ENCODE measurements at regions not wholly inside any gene's neighbourhood (a gene's known extent, or its start where the extent isn't known, plus 50 kb on each side); places are given as distances from the start of the nearest gene placed in this dataset.
"Not testable (repeated sequence)": the region's sequence is repeated elsewhere in the genome, so short reads cannot be mapped to it uniquely, and the experiment has no call there.

DNA sequence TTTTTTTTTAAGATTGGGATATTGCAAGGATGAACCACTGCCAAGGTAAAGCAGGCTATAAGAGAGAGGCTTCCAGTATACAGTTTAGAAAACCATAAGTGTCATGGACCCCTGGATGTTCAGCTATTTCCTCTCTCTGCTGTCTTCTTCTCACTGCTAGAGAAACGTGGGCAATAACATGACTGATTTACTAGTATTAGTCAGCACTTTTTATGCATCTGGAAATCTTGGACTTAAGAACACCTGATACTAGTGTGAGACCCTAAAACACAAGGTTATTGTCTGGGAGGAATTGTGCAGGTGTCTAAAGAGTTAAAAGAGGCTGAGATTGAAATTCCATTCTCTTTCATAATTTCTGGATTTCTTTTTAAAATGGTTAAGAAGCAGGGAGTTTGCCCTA, 460.6 kb upstream of the MCTP2 start:
- no peak for DNase-seq (ENCODE audit: extremely low read depth in 1 of 2, low read depth in 1 of 2)

GRCh38 chr15:93762036-93762435, 469.3 kb upstream of the MCTP2 start:
- DNase-seq (ENCODE audit: extremely low read depth in 1 of 2, low read depth in 1 of 2), result no peak

- no peak for DNase-seq (ENCODE audit: extremely low read depth in 1 of 2, low read depth in 1 of 2)
Measured at GRCh38 chr15:93759629-93760028, 471.7 kb upstream of the MCTP2 start.

DNA sequence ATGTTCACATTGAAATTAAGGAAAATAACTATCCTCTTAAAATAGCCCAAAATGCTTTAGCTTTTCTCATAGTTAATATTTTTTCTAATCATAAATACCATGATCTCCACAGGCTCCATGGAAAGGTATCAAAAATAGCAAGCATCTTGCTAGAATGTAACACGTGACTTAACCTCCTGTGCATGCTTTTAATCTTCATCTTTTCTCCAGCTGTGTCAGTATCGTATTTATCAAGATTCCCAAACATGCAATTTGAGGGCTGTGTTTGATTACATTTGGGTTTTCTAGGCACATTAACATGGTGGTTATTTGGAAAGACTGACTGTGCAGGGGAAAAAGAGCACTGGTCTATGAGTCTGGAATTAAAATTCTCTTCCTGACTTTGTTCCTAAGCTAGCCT, 472.5 kb upstream of the MCTP2 start:
- no peak for DNase-seq (ENCODE audit: extremely low read depth in 1 of 2, low read depth in 1 of 2)

DNA sequence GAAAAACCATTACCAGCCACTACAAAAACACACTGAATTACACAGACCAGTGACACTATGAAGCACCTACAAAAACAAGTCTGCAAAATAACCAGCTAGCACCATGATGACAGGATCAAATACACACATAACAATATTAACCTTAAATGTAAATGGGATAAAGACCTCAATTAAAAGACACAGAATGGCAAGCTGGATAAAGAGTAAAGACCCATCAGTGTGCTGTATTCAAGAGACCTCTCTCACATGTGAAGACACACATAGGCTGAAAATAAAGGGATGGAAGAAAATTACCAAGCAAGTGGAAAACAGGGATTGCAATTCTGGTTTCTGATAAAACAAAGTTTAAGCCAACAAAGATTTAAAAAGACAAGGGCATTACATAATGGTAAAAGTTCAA, 482.7 kb upstream of the MCTP2 start:
- no peak for DNase-seq (ENCODE audit: extremely low read depth in 1 of 2, low read depth in 1 of 2)

- DNase-seq (ENCODE audit: extremely low read depth in 1 of 2, low read depth in 1 of 2), result not testable (repeated sequence)
Measured at GRCh38 chr15:93734976-93735375, 496.4 kb upstream of the MCTP2 start.

- DNase-seq (ENCODE audit: extremely low read depth in 1 of 2, low read depth in 1 of 2), result no peak
Measured at GRCh38 chr15:93730724-93731123, 500.6 kb upstream of the MCTP2 start.

DNA sequence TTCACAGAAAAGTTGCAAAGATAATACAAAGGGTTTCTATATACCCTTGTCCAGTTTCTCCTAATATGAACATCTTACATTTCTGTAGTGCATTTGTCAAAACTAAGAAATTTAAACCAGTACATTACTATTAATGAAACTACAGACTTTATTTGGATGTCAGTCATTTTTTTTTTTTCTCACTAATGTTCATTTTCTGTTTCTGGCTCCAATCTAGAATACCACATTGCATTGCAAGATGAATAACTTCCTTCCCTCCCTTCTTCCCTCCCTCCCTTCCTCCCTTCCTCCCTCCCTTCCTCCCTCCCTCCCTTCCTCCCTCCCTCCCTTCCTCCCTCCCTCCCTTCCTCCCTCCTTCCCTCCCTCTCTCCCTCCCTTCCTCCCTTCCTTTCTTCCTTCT, 509.2 kb upstream of the MCTP2 start:
- no peak for DNase-seq (ENCODE audit: extremely low read depth in 1 of 2, low read depth in 1 of 2)

GRCh38 chr15:93720607-93721006, 510.8 kb upstream of the MCTP2 start:
- DNase-seq (ENCODE audit: extremely low read depth in 1 of 2, low read depth in 1 of 2), result no peak

DNA sequence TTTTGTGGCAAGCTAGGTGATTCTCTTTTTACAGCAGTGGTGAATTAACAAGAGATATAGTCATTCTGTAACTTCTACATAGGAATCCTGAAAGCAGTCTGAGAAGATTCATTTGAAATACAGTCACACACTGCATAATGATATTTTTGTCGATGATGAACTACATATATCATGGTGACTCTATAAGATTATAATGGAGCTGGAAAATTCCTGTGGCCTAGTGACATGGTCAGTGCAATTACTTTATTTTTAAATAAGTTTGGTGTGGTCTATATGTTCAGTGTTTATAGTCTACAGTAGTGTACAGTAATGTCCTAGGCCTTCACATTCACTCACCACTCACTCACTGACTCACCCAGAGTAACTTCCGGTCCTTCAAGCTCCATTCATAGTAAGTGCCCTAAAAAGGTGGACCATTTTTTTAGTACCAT, 511.4 kb upstream of the MCTP2 start:
- DNase-seq (ENCODE audit: extremely low read depth in 1 of 2, low read depth in 1 of 2), result no peak

GRCh38 chr15:93716615-93717231, 514.6 kb upstream of the MCTP2 start:
- DNase-seq (ENCODE audit: extremely low read depth in 1 of 2, low read depth in 1 of 2), result no peak

DNA sequence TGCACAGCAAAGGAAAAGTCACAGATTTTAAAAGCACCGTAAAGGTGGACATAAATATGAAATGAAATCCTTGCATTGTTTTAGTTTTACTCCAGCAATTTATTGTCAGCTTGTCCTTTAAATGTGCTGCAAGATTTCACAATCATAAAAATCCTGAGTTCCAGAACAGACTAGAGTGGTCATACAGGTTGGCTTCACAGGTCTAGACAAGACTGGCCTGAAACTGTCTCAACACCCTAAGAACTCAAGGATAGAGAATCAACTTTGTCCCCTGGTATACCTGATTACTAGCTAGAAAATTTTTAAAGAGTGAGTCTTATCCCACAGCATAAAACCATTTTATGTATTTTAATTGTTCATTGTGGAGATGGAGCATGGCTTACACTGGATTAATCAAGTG, 521.7 kb upstream of the MCTP2 start:
- DNase-seq (ENCODE audit: extremely low read depth in 1 of 2, low read depth in 1 of 2), result no peak

DNA sequence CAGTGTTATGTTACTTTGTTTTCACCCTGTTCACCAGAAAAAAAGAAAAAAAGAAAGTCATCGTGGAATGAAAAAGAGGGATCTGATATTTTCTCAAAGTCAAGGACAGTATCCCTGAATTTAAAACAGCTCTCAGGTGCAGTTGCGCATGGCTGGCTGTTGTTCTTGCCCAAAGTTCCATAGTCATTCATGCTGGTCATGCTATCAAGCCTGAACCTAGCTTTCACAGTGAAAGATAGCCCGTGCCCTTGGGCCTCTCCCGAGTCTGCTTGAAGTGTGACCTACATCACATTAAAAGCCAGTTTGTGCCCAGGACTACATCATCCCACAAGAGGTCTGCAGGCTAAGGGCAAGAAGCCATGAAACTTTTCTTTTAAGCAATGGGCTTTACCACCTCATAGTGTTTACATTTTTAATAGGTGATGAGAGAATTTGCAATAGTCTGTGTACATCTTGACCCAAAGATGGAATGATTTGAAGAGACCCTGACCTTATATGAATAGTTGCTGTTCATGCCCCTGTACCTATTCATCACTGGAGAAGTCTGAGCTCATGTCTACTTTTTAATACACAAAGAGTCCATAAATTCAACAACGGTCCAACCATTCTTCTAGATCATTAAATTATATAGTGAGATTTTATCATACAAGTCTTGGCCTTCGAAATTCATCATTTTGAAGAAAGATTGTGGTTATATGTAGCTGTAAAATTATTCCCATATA, 522.5 kb upstream of the MCTP2 start:
- DNase-seq (ENCODE audit: extremely low read depth in 1 of 2, low read depth in 1 of 2), result no peak

- no peak for DNase-seq (ENCODE audit: extremely low read depth in 1 of 2, low read depth in 1 of 2)
Measured at GRCh38 chr15:93707751-93708150, 523.6 kb upstream of the MCTP2 start.

- no peak for DNase-seq (ENCODE audit: extremely low read depth in 1 of 2, low read depth in 1 of 2)
Measured at GRCh38 chr15:93706495-93707292, 524.7 kb upstream of the MCTP2 start.

GRCh38 chr15:93705753-93706455, 525.5 kb upstream of the MCTP2 start:
- DNase-seq (ENCODE audit: extremely low read depth in 1 of 2, low read depth in 1 of 2), result no peak

DNA sequence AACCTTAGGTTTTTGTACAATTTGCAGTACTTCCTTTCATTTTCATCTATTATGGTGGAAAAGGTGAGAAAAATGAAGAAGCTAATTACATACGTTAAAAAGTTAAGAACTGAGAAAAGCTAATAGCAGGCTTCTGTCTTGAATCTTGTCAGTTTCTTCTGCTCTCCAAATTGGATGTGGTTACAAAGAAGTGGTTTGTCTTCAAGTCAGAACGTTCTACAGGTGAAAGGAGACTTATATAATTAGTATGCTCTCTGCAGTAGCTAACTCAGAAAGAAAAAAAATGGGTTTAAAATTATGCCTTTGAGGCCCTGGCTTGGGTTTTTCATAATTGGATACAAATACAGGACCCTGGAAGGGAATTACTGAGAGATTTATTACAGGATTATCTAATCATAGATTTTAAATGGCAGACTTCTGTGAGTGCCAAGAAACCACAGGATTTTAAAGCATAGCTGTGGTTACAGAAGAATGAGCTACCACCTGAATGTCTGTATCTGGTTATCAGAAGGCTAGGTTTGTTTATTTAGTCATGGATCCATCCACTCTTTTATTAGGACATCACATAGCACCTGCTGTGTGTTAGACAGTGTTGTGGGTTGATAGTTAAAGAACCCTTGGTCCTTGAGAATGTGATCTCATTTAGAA, 528.1 kb upstream of the MCTP2 start:
- no peak for DNase-seq (ENCODE audit: extremely low read depth in 1 of 2, low read depth in 1 of 2)

DNA sequence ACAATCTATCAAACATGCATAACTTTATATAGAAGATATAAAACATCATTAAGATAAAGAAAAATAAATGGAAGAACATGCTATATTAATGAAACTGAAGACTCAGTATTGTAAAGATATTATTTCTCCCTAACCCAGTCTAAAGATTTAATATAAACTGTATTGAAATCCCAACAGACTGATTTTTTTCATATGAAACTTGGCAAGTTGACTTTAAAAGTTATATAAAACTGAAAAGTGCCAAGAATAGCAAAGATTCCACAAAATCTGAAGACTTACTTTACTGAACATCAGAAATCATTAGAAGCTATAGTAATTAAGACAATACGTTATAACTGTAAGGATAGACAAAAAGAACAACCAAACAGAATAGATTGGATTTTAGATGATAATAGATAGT, 531.3 kb upstream of the MCTP2 start:
- no peak for DNase-seq (ENCODE audit: extremely low read depth in 1 of 2, low read depth in 1 of 2)

GRCh38 chr15:93694033-93694432, 537.3 kb upstream of the MCTP2 start:
- DNase-seq (ENCODE audit: extremely low read depth in 1 of 2, low read depth in 1 of 2), result no peak

DNA sequence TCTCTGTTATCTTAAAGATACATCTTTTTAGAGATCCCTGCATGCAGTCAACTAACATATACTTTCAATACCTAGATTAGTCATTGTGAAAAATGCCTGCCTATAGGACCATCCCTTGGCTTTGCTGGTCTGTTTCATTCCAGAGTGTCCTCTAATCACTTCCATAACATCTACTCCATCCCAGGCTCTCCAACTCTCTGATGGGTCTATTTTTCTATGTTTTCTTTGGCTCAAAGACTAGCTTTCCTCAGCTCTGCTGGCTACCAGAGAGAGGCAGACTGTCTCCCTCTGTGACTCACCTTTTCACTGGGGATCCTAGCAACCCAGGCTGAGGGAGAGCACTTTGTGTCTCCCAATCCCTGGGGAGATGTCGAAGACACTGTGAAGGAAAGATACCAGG, 547.7 kb upstream of the MCTP2 start:
- no peak for DNase-seq (ENCODE audit: extremely low read depth in 1 of 2, low read depth in 1 of 2)

DNA sequence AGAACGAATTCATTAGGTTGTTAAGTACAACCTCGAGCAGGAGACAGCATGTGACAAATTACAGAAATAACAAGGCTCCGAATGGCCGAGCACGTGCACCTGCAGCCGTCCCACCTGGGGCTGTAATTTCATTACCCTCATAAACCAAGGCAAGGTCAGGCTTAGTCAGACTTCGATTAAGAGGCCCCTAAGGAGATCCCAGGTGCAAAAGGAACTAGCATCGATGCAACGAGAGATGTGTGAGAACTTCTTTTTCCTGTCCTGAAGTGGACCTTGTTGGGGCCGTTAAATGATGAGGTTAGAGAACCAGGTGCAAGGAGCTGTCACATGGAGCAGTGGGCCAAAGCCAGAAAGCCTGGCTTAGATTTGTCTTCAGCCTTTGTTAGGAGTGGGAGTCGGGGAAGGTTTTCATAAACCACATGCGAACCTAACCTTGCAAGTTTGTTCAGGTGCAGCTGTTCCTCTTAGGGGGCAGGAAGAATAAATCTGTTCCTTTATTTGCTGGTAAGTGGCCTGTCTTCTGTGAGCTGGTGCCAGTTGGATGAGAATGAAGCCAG, 559.9 kb upstream of the MCTP2 start:
- DNase-seq (ENCODE audit: extremely low read depth in 1 of 2, low read depth in 1 of 2), result no peak
